ENCODE measurements at regions not wholly inside any gene's neighbourhood (a gene's known extent, or its start where the extent isn't known, plus 50 kb on each side); places are given as distances from the start of the nearest gene placed in this dataset.

DNA sequence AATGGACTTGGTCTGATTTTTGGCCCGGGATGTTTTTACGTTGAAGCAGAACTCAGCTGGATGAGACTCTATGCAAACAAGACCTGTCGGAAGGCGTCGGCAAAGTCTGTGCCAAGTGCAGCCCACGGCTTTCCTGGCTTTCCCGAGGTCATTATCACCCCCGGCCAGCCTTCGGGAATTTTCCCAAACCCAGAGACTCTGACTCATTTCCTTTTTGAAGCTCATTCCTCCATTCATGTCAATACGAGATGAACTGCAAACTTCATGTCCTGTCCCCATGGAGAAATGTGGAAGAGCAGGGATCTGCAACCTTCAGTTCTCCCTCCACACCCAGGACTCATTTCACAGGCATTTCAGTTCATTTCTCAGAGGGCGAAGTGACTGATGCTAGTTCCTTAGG lies 95.3 kb downstream of the IRX2 start:
- no peak for DNase-seq

DNA sequence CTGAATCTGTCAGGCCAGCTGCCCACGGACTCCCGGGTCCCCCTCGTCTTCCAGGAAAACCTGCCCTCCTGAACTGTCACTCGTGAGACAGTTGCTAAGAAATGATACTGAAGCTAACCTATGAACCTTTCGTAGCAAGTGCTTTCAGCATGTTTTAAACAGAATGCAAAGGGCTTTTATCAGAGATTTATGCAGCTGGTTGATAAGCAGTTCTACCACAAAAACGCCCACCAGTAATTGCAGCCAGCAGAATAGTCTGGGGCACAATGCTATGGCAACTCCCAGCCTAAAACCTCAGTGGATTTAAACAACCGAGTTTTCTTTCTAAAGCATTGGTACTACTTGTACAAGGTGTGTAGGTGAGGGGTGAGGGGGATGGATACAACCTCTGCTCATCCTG lies 97.5 kb downstream of the IRX2 start:
- no peak for DNase-seq

DNA sequence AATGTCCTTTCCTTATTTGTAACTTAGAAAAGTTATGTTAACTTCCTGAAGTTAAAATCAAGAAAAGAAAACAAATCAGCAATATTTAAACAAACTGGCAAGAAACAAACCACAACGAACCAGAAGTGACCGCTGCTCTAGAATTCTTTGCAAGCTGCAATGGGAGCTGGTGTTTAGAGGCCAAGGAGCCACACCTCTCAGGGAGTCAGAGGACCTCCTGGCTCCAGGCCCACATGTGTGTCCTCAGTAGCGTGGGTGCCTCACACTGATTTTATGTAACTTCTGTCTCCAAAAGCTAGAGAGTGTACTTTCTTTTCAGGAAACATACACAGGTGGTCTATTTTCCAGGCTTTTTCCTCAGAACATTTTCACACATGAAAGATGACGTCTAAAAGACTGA lies 100.4 kb downstream of the IRX2 start:
- no peak for DNase-seq

DNA sequence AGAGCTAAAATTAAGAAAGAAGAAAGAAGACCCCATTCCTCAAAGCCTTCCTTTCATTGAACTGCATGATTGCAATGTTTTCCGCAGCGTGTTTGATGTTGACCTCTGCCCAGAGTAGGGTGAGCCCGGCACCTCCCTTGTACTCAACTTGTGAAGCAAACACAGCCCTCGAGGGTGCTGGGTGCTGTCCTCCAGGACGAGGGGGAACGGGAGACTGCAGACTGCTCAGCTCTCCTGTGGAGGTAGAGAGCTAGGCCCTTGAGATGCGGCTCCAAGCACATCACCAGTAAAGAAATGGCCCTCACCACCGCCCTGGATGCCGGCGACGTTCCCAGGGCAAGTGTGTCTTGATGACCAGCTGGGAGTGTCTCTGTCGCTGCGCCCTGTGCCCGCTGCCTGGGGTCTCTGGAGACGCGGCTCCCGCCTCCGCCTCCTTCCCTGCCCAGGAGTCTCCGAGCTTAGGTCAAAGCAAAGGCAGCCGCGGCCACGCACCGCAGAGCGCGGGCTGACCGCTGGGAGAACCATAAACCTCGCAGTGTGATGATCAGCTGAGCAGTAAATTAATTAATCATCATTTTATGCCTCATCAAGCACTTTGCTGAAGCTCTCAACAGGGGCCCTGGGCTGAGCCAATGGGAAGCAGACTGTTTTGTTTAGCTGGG lies 108.7 kb downstream of the IRX2 start:
- no peak for DNase-seq

DNA sequence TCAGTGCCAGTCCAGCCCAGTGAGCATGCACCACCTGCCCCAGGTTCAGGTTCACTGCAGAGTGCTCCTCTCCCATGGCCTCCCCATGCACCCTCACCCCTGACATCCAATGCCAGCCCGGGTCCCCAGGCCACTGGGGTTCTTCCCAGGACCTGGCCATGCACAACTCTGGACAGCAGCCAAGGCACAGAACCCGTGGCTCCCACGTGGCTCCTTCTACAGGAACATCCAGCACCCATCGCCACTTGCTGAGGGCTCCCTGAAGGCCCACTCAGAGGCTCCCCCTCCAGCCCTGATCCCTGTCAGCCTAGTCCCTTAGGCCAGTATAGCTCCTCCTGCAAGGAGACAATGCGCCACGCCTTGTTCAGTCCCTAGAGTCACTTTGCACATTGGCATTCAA lies 110.8 kb downstream of the IRX2 start:
- DNase-seq, result no peak

DNA sequence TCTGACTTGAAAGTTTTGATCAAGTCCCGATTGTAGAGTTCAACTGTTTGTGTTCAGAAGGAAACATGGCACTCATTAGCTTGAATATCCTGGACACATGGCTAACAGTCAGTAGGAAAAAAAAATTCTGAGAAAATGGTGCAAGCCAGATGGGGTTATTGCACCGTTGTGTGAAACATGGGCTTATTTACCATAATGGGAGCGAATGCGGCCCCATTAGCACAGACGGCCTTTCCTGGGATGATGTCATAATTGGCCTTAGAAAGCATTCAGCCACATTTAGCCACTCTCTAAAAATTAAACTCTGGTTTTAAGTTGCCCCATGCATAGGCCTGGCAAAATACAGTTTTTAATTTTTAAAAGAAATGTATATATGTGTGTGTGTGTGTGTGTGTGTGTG lies 112.1 kb downstream of the IRX2 start:
- no peak for DNase-seq

DNA sequence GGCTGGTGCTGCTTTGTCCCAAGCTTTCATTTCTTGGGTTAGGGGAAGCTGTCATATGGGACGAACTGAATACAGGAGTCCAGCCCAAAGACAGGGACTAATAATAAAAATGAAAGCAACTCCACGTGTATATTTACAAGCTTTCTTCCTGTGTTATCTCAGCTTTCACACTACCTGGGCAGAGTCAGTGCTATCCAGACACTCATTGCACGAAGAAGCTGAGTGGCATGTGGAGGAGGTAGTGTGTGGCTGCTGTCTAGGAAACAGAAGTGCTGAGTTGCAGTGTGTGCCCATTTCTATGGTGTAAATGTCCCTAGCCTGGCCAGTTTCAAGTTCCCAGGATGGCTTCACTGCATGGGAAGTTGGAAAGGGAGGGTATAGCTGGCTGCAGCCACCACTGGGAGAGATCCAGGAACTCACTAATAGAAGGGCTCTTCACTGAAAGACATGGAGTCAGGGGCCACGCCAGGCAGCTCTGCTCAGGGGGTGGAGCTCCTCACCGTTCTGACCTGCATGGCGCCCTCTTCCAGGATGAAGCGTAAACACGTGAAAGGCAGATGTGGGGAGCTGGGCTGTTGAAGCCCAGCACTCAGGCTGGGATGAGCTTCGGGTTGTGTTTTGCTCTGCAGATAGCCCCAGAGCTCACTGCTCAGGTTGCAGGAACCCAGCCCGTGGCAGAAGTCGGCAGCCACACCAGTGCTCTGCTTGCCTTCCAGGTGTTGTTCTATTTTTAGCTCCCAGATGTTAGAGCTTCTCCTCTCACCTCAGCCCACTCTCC lies 116.9 kb downstream of the IRX2 start:
- DNase-seq, result no peak

DNA sequence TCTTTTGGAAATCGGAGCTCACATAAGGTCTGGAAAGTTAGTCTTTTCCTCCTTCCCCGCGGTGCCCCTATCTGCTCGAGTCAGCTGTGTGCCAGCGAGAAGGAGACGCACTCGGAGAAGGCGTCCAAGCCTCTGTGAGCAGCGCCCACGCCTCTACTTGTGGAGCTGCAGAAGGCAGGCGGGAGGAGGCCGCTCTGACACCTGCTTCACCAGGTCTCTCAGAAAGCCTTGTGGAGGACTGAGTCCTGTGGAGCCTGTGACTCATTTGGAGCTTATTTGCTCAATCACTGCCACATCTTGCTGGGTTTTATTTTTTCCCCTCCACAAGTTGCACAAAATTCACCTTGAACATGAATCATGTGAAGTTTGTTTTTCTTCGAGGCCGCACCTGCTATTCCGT lies 117.5 kb downstream of the IRX2 start:
- DNase-seq, result no peak

DNA sequence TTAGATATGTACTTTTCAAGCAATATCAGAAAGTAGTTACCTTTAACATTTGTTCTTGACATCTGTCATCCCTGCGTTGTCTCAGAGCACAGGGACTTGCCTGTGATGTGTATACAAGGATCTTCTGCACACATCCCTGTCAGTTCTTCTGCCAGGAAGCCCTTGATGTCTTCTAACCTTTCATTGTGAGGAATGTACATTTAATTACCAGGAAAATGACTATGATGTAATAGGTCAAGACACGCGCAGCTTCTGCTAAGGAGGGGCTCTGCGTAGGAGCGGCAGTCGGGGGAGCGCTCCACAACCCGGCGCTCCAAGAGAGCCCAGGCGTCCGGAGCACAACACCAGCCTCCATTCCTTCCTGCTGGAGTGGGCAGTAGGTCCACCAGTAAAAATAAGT lies 119.7 kb downstream of the IRX2 start:
- no peak for DNase-seq

DNA sequence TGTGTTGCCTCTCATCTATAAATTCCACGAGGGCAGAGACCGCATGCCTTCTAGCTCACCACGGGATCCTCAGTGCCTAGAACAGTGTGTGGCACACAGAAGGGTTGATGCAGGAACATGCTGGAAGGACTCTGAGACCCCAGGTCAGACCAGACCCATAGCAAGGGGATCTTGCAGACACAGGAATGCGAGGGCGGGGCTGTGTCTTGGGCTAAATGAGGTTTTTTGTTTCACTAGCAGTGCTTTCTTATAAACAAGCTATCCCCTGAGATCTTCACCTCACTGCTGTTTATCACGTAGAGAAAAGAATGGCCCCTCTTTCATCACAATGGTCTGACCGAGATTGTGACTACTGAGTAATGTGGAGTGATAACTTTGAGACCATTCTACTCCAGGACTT lies 122.4 kb downstream of the IRX2 start:
- no peak for DNase-seq

DNA sequence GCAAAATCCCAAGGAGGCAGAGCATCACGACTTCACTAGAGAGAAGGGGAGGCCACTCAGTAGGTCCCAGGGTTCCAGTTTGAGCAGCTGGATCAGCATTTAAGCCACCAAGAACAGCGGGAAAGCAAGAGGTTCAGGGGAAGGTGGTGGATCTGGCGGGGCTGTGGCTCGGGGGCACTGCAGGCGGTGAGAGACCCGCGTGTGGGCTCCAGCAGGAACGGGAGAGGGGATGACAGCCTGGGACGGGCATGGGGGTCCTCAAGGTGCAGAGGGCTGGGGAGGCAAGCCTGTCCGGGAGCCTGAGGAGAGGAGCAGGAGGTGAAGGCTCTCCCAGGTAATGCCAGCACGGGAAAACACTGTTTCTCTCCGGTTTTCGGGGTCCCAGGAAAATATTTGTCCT lies 123.6 kb downstream of the IRX2 start:
- DNase-seq, result no peak

DNA sequence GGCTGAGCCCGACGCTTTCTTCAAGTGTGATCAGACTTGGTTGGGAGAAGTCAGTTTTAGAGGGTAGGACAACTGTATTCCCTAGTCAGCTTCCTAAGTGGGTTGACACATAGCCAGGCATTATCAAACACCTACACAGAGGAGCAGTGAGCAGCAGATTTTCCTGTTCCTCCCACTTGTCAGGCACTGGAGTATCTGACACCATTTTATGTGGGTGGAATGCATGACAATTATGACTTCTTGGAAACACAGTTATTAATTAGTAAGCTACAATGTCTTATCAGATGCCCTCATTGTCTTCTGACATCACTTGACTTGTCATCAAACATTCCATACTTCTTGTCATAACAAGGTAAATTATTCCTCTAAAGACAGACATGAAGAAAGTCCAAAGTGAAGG lies 124.9 kb downstream of the IRX2 start:
- no peak for DNase-seq

DNA sequence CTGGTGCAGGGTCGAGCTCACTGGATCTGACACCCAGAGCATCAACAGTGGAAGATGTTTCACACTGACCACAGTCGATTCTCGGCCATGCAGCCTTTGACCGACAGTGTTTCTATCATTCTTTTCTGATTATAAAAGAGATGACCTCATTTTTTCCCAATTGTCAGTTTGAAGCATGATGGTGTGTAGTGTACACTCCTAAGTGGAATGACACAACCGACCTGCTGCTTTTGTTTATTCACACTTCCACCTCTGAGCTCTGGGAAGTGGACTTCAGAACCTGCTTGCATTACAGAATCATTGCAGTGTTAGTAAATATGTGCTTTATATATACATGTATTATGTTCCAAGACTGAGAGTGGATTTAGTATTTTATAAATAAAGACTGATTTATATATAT lies 128.6 kb downstream of the IRX2 start:
- DNase-seq, result no peak

DNA sequence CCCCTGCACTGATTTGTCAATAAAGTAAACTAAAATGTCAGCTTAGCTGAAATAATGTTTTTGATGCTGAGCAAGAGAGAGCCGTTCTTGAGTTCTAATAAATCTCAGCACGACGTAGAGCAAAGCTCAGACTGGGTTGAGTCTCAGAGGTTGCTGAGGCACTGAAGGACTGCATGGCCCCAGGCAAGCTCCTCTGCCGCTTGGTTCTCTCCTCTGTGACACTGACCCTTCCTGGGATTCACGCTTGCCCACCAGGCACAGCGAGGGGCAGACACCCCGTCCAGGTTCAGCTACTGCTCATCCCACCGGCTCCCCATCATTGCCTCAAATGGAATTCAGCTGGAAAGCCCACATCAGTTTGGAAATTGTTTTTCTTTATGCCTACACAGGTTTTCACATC lies 129.8 kb downstream of the IRX2 start:
- DNase-seq, result no peak

DNA sequence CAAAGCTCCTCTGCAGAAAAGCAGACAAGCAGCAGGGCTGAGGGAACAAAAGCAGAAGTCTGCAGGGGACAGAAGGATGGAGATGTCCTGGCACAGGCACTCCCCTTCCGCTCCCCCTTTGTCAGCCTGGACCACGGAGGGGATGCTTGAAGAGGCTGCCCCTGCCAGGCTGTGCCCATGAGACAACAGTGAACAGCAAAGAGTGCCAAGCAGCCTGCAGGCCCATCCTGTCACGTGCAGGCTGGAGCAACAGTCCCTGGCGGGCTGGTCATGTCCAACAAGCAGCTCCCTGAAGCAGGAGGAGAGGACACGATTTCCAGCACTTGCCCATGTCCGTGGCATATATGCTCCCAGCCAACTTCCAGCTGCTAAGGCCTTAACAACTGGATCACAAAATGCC lies 132.3 kb downstream of the IRX2 start:
- no peak for DNase-seq

DNA sequence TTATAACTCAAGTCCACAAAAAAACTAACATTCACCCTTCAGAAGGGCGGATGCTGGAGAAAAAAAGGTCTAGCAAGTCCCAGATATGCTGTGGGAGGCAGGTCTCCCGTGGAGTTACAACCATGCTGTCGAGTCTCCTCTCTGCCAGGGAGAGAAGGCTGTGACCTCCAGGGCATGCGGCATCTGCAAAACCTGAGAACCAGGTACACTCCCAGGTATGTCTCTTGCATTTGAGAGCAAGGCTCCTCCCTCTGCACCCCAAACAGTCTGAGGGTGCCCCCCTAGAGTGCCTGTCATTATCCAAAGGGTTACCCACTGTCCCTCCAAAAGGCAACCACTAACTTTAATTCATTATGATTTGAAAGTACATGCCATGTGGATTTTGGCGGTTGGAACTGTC lies 134.0 kb downstream of the IRX2 start:
- no peak for DNase-seq

DNA sequence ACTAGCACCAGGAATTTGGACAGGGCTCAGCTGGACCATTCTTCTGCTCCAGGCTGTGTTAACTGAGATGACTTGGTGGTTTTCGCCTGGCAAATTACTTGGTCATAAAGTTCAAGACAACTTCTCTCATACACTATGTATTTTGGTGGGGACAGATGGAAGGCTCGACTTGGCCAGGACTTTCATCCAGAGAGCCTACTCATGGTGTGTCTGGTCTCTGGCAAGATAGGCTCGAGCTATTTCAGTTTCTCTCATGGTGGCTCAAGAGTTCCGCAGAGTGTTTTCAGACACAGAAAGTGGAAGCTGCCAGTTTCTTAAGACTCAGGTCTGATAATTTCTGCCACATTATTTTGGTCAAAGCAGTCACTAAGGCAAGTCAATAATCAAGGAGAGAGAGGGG lies 135.6 kb downstream of the IRX2 start:
- no peak for DNase-seq

DNA sequence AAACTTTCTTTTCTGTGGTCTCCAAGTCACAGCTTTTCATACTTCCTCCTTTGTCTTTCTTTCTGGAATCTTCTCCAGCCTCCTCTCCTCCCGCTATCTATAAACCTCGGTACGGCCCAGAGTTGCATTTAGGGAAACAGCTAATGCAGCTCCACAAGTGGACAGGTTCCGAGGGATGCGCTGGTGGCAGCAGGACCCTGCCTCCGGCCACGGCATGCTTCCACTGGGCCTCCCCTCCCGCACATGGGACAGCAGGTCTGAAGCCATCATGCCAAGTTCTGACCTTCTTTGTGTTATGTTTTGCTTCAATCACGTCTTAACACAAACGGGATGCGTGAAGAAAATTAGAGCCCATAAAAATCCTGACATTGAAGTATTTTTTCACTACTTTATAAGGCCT lies 136.9 kb downstream of the IRX2 start:
- DNase-seq, result no peak

DNA sequence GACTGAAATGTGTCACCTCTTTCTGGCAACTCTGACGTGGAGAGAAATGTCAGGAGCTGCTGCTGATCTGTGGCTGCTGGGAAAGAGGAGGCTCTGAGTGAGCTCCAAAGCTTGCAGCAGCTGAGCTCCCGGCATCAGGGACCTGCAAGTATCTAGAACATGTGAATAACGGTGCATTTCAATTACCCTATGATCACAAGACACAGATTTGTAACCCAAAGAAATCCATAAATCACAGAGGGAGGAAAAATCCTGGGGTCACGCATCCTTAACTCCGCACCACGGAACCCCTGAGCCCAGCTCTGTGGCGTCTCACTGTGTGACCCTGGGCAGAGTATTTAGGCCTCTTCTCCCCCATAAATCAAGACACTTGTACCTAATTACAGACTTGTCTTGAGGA lies 139.8 kb downstream of the IRX2 start:
- no peak for DNase-seq

DNA sequence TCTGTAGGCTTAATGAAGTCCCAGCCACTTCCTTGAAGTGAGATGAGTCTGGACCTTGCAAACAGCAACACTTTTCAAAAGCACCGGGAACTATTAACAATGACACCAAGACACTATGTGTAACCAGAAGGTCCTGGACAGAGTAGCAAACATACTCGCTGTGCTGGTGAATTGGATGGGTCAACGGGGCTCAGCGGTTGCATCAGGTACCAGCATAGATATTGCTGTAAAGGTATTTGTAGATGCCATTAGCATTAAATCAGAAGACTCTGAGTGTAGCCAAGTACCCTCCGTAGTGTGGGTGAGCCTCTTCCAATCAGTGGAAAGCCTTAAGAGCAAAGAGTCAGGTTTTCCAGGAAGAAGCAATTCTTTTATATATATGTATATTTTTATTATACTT lies 140.5 kb downstream of the IRX2 start:
- DNase-seq, result no peak

DNA sequence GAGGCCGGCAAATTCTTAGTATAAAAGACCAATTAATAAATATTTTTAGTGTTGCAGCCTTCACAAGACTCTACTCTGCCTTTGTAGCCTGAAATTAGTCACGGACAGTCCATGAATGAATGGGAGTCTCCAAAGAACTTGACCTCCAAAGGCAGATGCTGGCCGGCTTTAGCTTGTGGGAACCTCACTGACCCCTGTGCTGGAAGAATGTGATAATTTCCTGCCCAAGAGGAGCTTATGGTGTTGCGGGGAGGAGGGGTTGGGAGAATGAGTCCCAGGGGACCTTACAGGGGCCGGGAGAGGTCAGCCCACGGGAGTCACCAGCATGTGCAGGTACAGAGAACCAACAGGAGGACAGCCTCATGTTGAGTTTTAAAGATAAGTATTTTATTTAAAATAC lies 143.1 kb downstream of the IRX2 start:
- DNase-seq, result no peak

DNA sequence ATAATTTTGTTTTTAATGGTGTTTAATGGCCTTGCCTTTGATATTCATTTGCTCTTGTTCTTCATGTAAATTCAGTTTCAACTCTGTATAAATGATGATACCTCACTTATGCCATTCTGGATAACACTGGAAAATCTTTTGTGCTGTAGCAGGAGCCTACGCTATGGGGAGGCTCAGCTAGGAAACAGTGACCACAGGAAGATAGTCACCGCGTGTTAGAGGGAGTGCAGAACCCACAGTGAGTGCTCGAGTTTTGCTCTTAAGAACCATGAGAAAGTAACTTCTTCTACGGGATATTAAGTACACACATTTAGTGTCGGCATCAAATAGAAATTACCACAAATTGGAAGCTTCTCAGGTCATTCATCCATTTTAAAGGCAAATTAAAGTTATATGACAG lies 143.9 kb downstream of the IRX2 start:
- no peak for DNase-seq

DNA sequence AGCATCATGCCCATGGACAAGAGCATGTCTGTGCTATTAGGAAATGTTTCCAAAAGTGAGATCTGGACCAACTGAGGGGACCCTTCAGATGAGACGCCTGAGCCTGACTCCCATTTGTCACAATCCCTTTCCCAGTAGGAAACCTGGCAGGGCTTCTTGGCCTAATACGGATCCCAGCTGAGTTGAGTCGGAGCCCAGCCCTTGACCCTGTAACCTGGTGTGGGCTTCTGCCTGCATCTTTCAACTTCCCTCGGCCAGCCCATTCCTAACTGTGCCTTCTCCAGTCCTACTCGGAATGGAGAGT lies 148.3 kb downstream of the IRX2 start:
- no peak for DNase-seq

DNA sequence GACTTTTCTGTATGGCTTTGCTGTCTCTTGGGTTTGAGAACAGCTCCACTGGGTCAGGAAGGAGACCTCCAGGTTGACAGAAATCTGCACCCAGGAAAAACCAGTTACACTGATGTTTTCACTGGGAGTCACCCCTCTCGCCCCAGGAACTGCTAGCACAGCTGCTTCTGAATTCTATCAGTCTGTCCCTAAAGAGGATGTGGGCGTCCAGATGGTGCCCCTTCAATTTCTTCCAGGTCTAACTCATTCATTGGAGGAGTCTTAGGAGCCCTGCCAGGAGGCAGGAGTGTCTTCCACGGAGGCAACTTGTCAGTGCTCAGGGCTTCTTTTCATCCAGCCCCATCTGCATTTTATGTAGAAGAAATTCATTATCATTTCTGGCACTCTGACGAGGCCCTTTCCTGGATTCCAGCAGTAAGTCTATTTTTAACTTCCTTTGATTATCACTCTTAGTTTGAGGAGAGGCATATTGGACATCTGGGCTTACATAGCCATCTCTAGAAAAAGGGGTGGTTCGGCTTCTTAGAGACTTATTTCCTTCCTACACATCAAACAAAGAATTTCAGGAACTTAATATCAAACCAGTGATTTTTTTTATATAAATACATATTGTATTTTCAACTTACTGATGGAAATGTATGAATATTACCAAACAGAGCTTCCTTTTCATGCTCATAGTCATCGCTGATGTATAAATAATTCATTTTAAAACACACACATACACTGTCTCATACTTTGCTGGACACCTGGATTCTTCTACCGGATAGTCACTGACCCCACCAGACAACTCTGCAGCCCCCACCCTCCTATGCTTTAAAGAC lies 148.8 kb downstream of the IRX2 start:
- no peak for DNase-seq

Measured in NCI-H1436 (cell line).